Chondrocyte (in vitro differentiated cells): ENCODE measurements at regions not wholly inside any gene's neighbourhood (a gene's known extent, or its start where the extent isn't known, plus 50 kb on each side); places are given as distances from the start of the nearest gene placed in this dataset.

Experiments used
- DNase-seq: peaks from one replicate; pipeline ENCODE4 v3.0.0; 2021; ENCODE audit warnings: mixed read lengths, low spot score
- H3K27ac Mint-ChIP-seq: one replicate; pipeline ENCODE4 v1.8.0; 2021; ENCODE audit warnings: mild to moderate bottlenecking, moderate library complexity, mixed read lengths; ENCODE audit not compliant: unreplicated experiment
- H3K27me3 Mint-ChIP-seq: 2 replicates; pipeline ENCODE4 v1.8.0; 2021; ENCODE audit warnings: low read depth, mixed read lengths
- H3K36me3 Mint-ChIP-seq: 2 replicates; pipeline ENCODE4 v1.8.0; 2021; ENCODE audit warnings: low read depth, mixed read lengths
- H3K4me1 Mint-ChIP-seq: 2 replicates; pipeline ENCODE4 v1.8.0; 2021; ENCODE audit warnings: low read depth, mild to moderate bottlenecking, mixed read lengths
- H3K4me3 Mint-ChIP-seq: one replicate; pipeline ENCODE4 v1.8.0; 2021; ENCODE audit warnings: mild to moderate bottlenecking, moderate library complexity, mixed read lengths; ENCODE audit not compliant: unreplicated experiment
- H3K9me3 Mint-ChIP-seq: 2 replicates; pipeline ENCODE4 v1.8.0; 2021; ENCODE audit warnings: low read depth, mixed read lengths
- TF ChIP-seq, protein P1 (sequence below): fragments of 200-600 bp; sonication (generic); IDR thresholded peaks from 2 replicates; pipeline ENCODE4 v1.5.0; 2021; ENCODE audit warnings: antibody characterized with exemption, mild to moderate bottlenecking, moderate library complexity

DNA sequence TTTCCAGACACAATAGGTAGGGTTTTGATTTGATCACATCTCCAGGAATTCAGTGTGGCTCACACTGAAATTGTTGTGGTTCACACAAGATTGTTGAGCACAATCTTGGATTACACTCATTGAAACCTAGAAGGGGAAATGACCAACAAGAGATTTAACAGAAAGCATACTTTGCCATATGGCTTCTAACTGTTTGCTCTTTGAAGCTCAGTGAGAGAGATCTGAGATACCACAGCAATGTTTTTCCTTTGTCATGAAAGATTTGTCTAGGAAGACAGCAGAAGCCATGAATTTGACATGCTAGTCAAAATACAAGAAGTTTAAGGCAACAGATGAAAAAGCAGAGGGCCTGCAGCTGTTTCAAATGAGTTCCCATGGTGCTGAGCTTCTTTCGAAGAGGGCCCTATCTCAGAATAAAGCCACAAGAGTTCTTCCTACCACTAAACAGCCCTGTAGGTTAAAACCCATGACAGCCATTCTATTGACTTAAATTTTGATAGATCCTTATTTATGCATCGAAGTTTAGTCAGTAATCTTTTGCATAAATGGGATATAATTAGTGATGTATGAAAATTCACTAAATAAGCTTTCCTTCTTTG, 650.4 kb downstream of the LTN1 start:
- Mint-ChIP-seq H3K27ac (no peak overlapping the region), H3K9me3 (peaks cover 4% of the 10 kb centered on the region), H3K4me3 (no peak overlapping the region), H3K36me3 (no peaks in the 10 kb centered on the region), H3K4me1 (no peaks in the 10 kb centered on the region), H3K27me3 (no peaks in the 10 kb centered on the region)
- no peak for DNase-seq
- TF ChIP-seq, protein P1, sequence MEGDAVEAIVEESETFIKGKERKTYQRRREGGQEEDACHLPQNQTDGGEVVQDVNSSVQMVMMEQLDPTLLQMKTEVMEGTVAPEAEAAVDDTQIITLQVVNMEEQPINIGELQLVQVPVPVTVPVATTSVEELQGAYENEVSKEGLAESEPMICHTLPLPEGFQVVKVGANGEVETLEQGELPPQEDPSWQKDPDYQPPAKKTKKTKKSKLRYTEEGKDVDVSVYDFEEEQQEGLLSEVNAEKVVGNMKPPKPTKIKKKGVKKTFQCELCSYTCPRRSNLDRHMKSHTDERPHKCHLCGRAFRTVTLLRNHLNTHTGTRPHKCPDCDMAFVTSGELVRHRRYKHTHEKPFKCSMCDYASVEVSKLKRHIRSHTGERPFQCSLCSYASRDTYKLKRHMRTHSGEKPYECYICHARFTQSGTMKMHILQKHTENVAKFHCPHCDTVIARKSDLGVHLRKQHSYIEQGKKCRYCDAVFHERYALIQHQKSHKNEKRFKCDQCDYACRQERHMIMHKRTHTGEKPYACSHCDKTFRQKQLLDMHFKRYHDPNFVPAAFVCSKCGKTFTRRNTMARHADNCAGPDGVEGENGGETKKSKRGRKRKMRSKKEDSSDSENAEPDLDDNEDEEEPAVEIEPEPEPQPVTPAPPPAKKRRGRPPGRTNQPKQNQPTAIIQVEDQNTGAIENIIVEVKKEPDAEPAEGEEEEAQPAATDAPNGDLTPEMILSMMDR, result no peak

DNA sequence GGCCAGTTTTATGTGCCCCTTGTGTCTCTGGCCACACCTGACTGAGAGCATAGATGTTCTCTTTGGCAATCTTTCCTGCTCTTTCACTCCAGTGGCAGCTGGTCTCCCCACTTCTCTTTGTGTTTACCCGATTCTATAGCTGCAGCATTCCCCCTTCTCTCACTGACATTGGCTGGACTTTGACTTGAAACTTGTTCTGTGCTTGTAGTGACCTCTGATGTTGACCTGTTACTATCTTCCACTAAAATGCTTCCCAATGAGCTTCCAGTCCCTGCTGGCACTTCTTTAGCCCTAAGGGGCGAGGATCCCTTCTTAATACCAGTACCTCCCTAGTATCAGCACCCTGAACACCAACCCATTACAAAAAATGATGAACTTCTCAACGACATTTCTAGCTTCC, 653.3 kb downstream of the LTN1 start:
- no peak for DNase-seq
- no peaks in the 10 kb centered on the region for H3K27me3 Mint-ChIP-seq
- no peak overlapping the region for H3K27ac Mint-ChIP-seq
- no peak overlapping the region for H3K4me3 Mint-ChIP-seq
- peaks cover 4% of the 10 kb centered on the region for H3K9me3 Mint-ChIP-seq
- no peaks in the 10 kb centered on the region for H3K36me3 Mint-ChIP-seq
- TF ChIP-seq, protein P1, result no peak
- H3K4me1 Mint-ChIP-seq, result peaks cover 3% of the 10 kb centered on the region

DNA sequence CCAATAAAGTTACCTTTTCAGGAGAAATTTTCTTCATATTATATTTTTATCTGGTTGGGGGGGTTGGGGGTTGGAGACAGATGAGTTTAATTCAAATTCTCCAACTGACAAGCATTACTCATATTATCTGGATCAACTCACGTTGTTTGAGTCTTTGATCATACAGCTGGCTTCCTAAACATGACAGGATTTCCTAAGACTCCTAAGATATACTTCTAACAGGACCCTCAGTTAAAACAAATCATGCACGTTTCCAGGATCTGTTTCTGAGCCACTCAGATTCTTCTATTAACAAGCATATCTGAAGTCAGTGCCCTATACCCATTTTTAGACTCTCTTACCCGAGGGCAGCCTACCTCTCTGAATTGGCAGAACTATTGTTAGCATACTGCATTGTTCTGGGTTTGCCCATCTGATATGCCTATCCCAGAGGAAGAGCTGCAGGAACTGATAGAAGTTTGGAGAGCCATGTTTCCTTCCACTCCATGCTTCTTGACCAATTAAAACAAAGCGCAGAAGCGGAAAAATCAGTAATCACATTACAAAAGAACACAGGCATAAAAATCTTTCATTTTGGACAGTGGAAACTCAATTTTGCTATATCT, 653.9 kb downstream of the LTN1 start:
- Mint-ChIP-seq H3K4me1 (peaks cover 3% of the 10 kb centered on the region), H3K9me3 (peaks cover 4% of the 10 kb centered on the region), H3K27ac (no peak overlapping the region), H3K36me3 (no peaks in the 10 kb centered on the region), H3K27me3 (no peaks in the 10 kb centered on the region), H3K4me3 (no peak overlapping the region)
- TF ChIP-seq, protein P1, result no peak
- DNase-seq, result no peak

DNA sequence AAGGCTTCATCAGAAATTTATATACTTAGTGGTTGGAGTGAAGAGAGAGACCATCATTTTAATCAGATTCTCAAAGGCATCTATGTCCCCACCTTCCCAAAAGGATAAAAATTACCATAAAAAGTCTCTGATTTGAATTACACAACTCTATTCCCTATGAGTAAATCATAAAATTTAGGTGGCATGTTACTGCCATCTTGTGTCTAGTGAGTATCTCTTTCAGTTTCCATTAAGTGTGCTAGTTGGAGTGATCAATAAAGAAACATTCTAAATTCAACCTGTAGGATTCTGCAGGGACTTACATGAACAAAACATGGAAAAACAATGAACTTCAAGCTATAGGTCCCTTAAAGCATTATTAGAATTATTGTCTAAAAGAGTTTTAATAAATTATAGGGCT, 655.4 kb downstream of the LTN1 start:
- H3K36me3 Mint-ChIP-seq, result no peaks in the 10 kb centered on the region
- TF ChIP-seq, protein P1, result peak; percentile 79
- no peak overlapping the region for H3K4me3 Mint-ChIP-seq
- no peak overlapping the region for H3K27ac Mint-ChIP-seq
- peaks cover 3% of the 10 kb centered on the region for H3K4me1 Mint-ChIP-seq
- H3K9me3 Mint-ChIP-seq, result no peaks in the 10 kb centered on the region
- DNase-seq, result no peak
- no peaks in the 10 kb centered on the region for H3K27me3 Mint-ChIP-seq

DNA sequence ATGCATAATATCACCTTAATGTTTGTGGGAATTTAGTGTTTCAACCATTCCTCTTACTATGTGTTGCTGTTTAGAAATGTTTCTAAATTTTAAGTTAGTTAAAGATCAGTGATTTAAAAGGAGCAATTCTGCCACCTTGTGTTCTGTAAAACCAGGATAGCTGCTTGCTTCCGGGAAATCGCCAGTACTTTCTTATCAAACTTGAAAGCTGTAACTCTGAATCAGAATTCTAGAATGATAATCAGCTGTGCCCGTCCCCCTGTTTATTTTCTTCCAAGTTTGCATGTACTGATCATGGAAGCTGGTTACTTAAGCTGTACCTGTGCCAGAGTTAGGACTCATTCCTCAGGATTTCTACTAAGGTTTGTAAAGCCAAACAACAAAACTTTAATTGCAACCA, 656.4 kb downstream of the LTN1 start:
- TF ChIP-seq, protein P1, result peak; percentile 85
- H3K9me3 Mint-ChIP-seq, result no peaks in the 10 kb centered on the region

More for the DNA sequence above, 656.4 kb downstream of the LTN1 start:
- H3K4me3 Mint-ChIP-seq, result no peak overlapping the region
- DNase-seq, result no peak
- no peaks in the 10 kb centered on the region for H3K36me3 Mint-ChIP-seq
- H3K27me3 Mint-ChIP-seq, result no peaks in the 10 kb centered on the region
- H3K27ac Mint-ChIP-seq, result no peak overlapping the region
- H3K4me1 Mint-ChIP-seq, result peaks cover 3% of the 10 kb centered on the region
